G401 (cell line): ENCODE measurements at regions not wholly inside any gene's neighbourhood (a gene's known extent, or its start where the extent isn't known, plus 50 kb on each side); places are given as distances from the start of the nearest gene placed in this dataset.
A peak's percentile ranks its signal among the peaks of the same experiment; 100 is the strongest.
"Not testable (repeated sequence)": the region's sequence is repeated elsewhere in the genome, so short reads cannot be mapped to it uniquely, and the experiment has no call there.

Source experiments
- DNase-seq: peaks from one replicate; pipeline ENCODE4 v3.0.0-alpha.2; 2015; ENCODE audit warnings: low spot score
- in situ Hi-C: cut with HindIII; loops from 2 replicates; pipeline ENCODE4 v1.10.0; 2016; ENCODE audit warnings: low sequenced_read_pairs, mixed read lengths

DNA sequence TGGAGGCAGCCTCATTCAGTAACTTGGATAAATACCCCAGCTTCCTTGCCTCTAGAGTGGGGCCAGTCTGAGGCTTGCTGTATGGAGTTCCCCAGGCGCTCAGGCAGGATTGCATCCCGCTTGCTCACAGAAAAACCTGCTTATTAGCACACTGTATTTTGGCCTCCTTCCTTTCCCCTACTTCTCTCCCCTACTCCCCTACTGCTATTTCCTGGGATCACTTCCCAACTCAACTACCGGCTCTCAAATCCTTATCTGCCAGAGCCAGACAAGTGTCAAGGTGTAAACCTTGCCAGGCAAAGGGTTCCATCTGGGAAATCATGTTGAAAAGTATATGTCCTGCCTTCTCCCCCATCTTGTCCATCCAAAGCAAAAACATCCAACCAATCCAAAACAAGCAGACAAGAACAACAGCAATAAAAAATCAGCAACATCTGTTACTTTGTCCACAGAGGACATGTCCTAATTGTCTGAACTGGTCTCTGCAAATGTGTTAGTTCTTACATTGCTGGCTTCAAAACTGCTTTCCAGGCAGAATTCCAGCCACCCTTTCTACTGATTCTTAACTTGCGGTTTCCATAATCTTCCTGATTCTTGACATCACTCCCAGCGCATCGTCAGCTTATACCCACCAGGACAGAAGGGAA is 164.1 kb upstream of the SEMA6A start:
- DNase-seq = peak; percentile 95
- in situ Hi-C loops = no loop called here

DNA sequence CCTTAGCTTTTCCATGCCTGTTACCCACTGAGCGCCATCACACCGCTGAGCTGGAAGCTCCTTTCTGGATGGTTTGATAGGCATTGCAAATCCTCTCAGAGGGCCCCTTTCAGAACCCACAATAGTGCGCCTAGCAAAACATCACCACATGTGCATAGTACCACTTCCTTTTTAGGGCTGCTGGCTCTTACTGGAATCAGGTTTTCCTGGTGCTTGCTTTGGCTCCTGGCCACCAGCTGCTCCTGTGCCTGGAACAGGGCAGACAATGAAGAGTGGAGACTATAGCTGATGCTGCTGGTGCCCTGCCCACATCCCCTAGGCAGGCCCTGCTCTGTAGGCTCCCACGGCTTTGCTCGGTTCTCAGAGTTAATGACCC is 163.6 kb upstream of the SEMA6A start:
- no peak for DNase-seq
- in situ Hi-C loops = no loop called here

DNA sequence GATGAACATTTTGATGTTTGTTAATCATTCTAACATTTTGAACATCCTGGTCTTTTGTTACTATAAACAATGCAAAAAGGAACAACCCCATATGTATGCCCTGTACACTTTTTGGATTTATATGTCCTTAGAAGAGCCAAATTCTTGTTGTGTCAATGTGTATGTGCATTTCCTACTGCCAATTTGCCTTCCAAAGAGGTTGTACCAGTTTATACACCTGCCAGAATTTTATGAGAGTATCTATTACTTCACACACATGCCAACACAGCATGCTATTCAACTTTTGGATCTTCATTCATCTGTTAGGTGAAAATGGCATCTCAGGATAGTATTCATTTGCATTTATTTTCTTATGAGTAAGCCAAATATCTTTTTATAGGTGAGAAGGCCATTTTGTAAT is 162.0 kb upstream of the SEMA6A start:
- peak; percentile 26 for DNase-seq
- in situ Hi-C loops = no loop called here

DNA sequence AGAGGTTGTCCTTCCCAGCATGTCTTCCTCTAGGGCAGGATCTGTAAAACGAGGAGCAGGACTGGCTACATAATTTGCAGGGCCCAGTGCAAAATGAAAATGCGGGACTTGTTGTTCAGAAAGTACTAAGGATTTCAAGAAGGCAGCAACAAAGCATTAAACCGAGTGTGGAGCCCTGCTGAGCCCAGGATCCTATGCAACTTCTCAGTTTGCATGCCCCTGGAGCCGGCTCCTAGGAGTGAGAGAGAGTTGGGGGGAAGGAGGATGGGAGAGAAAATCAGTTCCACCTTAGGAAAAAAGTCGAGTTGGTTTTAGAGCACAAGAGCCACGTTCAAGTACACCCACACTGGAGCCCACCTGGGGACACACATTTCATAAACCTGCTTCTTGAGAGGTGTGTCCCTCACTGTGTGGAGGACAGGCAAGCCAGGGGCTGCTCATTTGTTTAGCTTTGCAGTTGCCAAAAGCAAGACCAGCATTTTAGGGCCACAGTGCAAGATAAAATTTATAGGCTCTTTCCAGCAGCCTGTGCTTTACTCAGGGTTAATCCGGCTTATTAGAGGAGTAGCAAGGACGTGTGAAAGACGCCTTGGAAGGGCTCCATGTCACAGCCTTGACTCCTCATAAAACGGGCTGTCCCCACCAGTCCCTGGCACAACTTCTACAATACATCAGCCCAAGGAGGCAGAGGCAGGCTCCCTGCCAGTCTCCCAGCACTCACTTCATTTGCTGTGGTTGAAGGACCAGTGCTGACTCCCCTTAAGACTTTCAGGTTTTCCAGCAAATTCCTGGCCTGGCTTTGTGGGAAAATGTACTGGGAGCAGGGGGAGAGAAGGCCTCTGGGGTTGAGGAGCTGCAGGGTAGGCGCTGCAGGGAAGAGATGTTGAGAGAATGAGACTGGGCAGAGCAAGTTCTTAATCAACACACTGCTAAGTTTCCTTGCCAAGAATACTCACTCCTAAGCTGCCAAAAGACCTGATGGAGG is 159.7 kb upstream of the SEMA6A start:
- peak; percentile 44 for DNase-seq
- in situ Hi-C loops = no loop called here

- DNase-seq = no peak
- in situ Hi-C loops = no loop called here
These were observed 158.0 kb upstream of the SEMA6A start for GRCh38 chr5:116732591-116732990.

- DNase-seq = no peak
- in situ Hi-C loops = no loop called here
These were observed 156.8 kb upstream of the SEMA6A start for GRCh38 chr5:116731432-116731831.

DNA sequence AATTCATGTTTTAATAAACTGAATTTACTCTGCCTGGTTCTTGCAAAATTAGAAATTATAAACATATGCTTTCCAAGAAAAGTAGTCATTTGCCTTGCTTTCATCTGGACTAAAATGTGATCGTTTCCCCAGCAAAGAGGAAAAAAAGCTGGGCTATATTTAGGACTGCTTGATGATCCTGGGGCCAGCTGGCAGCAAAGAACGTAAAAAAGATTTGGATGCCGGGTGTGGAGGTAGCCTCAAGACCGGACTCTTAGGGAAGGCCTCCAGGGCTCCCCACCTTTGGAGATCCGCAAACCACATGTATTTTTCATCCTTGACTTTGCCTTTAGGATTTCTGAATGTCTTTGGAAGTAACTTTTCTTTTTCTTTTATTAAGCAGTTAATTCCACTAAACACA is 156.1 kb upstream of the SEMA6A start:
- peak; percentile 32 for DNase-seq
- in situ Hi-C loops = no loop called here

DNA sequence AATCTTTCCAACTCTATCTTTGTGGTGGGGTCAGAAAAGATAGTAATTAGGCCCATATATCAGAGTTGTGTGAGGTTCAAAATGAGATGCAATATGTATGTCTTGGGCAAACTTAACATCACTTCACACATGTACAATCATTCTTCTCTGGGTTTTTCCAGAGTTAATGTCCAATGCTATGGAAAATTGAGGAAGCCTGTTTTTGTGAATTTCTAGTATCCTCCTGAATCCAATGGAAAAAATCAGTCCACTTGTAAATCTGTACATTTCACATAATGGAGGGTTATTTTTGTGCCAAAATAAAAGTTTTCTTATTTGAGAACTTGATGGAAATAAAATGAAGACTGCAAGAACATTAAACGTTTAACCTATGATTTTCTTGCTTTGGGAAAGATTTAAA is 155.6 kb upstream of the SEMA6A start:
- in situ Hi-C loops = no loop called here
- DNase-seq = no peak

DNA sequence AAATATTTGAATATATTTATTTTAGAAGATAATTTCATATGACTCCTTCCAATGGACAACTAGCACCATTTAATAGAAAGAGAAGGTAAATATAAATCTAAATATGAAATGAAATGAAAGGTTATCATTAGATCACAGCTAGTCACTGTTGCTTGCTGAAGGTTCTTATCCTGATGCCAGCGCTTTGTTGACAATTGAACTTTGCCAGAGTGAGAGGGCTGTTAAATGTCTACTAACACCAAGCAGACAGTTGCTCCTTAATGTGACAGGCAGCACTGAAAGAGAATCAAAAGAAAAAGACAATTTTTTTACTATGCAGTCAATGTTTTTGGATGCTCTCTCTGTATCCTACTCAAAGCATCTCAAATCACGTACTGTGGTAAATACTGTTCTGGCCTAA is 152.6 kb upstream of the SEMA6A start:
- in situ Hi-C loops = no loop called here

GRCh38 chr5:116726180-116726579 is 151.6 kb upstream of the SEMA6A start:
- DNase-seq, in situ Hi-C loops: not testable (repeated sequence)

More for the DNA sequence above, 152.6 kb upstream of the SEMA6A start:
- DNase-seq = no peak

DNA sequence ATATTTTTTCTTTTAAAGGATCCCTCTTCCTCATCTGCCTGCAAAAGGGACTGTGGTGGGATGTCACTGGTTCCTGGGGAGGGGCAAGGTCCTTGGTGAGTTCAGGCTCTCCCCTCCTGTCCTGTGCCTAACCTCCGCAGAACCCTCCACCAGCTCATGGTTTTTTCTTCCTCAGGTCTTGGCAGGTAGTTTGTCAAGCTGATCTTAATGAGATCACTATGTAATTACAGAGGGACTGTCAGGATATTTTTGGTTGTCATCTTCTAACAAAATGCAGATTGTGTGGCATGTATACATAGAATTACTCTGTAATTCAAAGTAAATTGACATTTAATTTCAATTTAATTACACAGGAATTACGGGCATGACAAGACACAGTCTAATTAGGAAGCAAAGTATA is 150.3 kb upstream of the SEMA6A start:
- in situ Hi-C loops = no loop called here
- DNase-seq = no peak

- DNase-seq = no peak
- in situ Hi-C loops = no loop called here
These were observed 148.0 kb upstream of the SEMA6A start for GRCh38 chr5:116722651-116723050.

DNA sequence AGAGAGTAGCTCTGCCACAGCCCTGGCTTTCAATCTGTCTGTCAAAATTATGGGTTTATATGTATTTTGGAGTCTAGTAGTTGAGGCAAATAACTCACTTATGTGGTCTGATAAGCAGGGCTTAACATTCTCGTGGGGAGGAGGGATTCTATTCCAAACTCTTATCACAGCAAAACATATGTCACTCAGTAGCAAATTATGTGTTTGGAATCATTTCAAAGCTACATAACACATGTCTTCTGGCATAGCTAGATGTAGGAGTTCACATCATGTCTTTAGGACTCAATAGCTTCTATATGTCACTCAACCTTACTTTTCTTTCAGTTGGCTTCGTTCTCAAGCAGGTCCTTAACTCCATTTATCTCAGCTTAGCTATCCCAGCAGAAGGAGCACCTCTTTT is 144.5 kb upstream of the SEMA6A start:
- DNase-seq = no peak
- in situ Hi-C loops = no loop called here

GRCh38 chr5:116718317-116718716 is 143.7 kb upstream of the SEMA6A start:
- in situ Hi-C loops = no loop called here
- DNase-seq = no peak

GRCh38 chr5:116709082-116709481 is 134.5 kb upstream of the SEMA6A start:
- in situ Hi-C loops = no loop called here
- DNase-seq = no peak

DNA sequence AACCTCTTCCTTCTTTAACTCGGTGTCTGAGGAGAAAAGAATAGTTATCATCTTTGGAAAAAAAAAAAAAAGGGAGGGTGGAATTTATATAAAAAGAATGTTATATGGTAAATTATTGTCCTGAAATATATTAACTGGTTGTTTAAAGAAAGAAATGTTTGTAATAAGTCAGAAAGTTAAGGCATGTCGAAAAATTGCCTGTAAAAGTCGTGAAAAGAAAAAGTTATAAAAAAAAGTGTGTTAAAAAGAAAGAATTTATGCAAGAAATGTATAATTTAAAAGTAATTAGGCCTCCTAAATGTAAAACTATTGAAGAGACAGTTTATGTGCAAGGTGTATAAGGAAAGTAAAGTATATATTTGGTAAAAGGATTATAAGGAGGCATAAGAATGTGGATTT is 130.5 kb upstream of the SEMA6A start:
- DNase-seq, in situ Hi-C loops: not testable (repeated sequence)

DNA sequence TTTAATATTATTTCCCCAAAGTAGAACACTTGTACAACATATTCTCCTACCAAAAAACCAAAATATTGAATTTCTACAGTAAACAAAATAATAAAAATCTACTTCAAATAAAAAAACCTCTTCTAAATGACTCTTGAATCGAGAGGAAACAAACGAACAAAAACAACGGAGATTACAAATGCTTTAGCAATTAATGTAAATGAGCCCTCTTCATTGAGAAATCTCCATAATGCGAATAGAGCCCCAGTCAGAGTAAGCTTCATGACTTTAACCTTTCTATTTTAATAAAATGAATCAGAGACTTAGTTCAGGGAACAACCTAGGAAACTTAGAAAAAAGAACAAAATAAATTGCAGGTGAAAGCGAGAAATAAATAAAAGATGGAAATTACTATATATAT is 129.3 kb upstream of the SEMA6A start:
- no peak for DNase-seq
- in situ Hi-C loops = no loop called here

DNA sequence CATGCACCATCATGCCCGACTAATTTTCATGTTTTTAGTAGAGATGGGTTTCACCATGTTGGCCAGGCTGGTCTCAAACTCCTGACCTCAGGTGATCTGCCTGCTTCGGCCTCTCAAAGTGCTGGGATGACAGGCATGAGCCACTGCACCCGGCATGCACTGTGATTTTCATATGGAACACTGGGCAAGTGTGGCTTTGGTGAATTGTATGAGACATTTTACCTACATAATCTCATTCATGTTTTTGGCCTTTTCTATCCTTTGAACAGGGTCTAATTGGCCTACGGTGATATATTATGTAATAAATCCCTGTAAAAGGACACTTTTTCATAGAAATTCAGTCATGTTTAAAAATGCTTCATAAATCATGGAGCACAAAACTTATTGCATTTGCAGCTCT is 128.7 kb upstream of the SEMA6A start:
- no peak for DNase-seq
- in situ Hi-C loops = no loop called here

- in situ Hi-C loops = no loop called here
- no peak for DNase-seq
These were observed 128.2 kb upstream of the SEMA6A start for GRCh38 chr5:116702776-116703175.

DNA sequence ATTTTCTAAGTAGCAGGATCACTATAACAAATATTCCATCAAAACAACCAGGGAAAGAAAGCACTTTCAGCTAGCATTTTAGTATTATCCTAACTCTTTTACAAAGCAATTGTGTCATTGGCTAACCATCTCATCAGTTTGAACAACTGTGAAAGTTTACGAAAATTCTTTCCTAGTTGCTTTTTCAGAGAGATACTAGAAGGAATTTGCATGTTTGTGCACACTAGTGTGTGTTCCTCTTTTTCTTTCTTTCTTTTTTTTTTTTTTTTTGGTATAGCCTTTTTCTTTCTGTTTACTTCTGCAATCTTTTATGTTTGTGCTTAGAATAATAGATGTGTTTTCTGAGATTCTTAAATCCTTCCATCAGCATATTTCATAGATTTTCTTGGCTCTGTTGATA is 124.7 kb upstream of the SEMA6A start:
- in situ Hi-C loops = no loop called here
- no peak for DNase-seq

- in situ Hi-C loops = no loop called here
- DNase-seq = no peak
These were observed 121.7 kb upstream of the SEMA6A start for GRCh38 chr5:116696366-116696765.
